ENCODE measurements at regions not wholly inside any gene's neighbourhood (a gene's known extent, or its start where the extent isn't known, plus 50 kb on each side); places are given as distances from the start of the nearest gene placed in this dataset.

DNA sequence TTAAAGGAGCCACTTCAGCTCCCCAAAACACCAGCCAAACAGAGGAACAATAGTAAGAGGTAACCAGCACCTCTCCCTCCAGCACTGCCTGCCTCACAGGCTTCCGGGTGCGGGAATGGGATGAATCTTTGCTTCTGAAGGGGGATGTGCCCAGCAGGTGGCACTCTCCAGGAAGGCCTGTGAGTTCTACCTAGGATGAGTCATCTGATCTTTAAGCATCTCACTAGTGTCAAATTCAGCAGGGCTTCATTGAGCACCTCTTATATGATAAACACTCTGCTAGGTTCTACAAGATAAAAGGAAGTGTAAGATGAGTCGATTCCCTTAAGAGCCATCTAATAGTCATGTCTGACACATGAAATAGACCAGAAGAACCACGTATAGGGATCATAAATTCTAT lies 237.4 kb upstream of the UMPS start:
- H3K9me3 ChIP-seq (ENCODE audit: control insufficient read depth, low read length): no peaks in the 10 kb centered on the region
- no peaks in the 10 kb centered on the region for H3K36me3 ChIP-seq (ENCODE audit: control insufficient read depth, insufficient read depth, low read length)
- H3K27me3 ChIP-seq (replicated peaks; ENCODE audit: control insufficient read depth, insufficient read depth, low read length, poor library complexity, severe bottlenecking): no peaks in the 10 kb centered on the region
- no peak overlapping the region for H3K27ac ChIP-seq (ENCODE audit: insufficient read depth, low read length, poor library complexity, severe bottlenecking)
- DNase-seq: no peak
- no peak overlapping the region for H3K4me3 ChIP-seq (ENCODE audit: insufficient read depth, low read depth, low read length, poor library complexity, severe bottlenecking)
- no peaks in the 10 kb centered on the region for H3K4me1 ChIP-seq (ENCODE audit: control insufficient read depth, insufficient read depth, low read length, poor library complexity, severe bottlenecking)

GRCh38 chr3:124496061-124496460 lies 234.2 kb upstream of the UMPS start:
- H3K27ac ChIP-seq (ENCODE audit: insufficient read depth, low read length, poor library complexity, severe bottlenecking): no peak overlapping the region
- DNase-seq: no peak
- H3K27me3 ChIP-seq (replicated peaks; ENCODE audit: control insufficient read depth, insufficient read depth, low read length, poor library complexity, severe bottlenecking): no peaks in the 10 kb centered on the region
- no peak overlapping the region for H3K4me3 ChIP-seq (ENCODE audit: insufficient read depth, low read depth, low read length, poor library complexity, severe bottlenecking)
- H3K36me3 ChIP-seq (ENCODE audit: control insufficient read depth, insufficient read depth, low read length): no peaks in the 10 kb centered on the region
- no peaks in the 10 kb centered on the region for H3K4me1 ChIP-seq (ENCODE audit: control insufficient read depth, insufficient read depth, low read length, poor library complexity, severe bottlenecking)
- H3K9me3 ChIP-seq (ENCODE audit: control insufficient read depth, low read length): no peaks in the 10 kb centered on the region

DNA sequence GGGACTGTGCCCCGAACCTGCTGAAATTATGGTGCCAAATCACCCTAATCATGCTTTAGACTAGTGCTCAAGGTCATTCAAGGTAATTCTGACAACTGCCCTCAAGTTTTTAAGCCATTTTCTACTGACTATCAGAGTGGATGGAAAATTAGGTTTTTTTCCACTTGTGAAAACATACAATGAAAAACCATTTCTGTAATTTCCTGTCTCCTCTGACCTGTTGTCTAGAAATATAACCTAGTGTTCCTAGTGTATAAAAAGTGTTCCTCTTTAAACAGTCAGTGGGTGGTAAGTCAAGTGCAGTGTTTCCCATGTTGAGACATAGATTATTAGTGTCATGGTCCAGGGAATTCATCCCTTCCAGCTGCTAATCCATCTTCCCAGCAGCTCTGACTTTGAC lies 232.8 kb upstream of the UMPS start:
- H3K9me3 ChIP-seq (ENCODE audit: control insufficient read depth, low read length): no peaks in the 10 kb centered on the region
- no peaks in the 10 kb centered on the region for H3K36me3 ChIP-seq (ENCODE audit: control insufficient read depth, insufficient read depth, low read length)
- no peak for DNase-seq
- H3K4me1 ChIP-seq (ENCODE audit: control insufficient read depth, insufficient read depth, low read length, poor library complexity, severe bottlenecking): no peaks in the 10 kb centered on the region
- H3K27me3 ChIP-seq (replicated peaks; ENCODE audit: control insufficient read depth, insufficient read depth, low read length, poor library complexity, severe bottlenecking): no peaks in the 10 kb centered on the region
- H3K4me3 ChIP-seq (ENCODE audit: insufficient read depth, low read depth, low read length, poor library complexity, severe bottlenecking): no peak overlapping the region
- H3K27ac ChIP-seq (ENCODE audit: insufficient read depth, low read length, poor library complexity, severe bottlenecking): no peak overlapping the region

DNA sequence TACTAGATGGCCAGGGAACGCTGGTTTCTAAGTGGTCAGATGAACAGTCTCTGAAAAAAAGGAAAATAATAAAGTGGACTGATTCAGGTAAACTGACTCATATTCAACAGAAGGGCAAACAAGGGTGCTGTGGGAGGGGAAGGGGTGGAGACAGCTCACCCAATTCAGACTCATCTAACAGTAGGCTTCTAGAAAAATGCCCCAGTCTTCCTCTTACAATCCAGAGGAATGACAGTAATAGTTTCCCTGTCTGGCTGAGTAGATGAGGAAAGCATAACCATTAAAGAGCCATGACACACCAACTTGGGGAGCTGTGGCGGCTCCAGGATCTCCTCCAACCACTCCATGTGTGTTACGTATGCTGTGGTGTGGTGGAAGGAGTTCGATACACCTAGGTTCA lies 231.4 kb upstream of the UMPS start:
- DNase-seq: no peak
- H3K27ac ChIP-seq (ENCODE audit: insufficient read depth, low read length, poor library complexity, severe bottlenecking): no peak overlapping the region
- no peaks in the 10 kb centered on the region for H3K4me1 ChIP-seq (ENCODE audit: control insufficient read depth, insufficient read depth, low read length, poor library complexity, severe bottlenecking)
- H3K9me3 ChIP-seq (ENCODE audit: control insufficient read depth, low read length): no peaks in the 10 kb centered on the region
- H3K27me3 ChIP-seq (replicated peaks; ENCODE audit: control insufficient read depth, insufficient read depth, low read length, poor library complexity, severe bottlenecking): no peaks in the 10 kb centered on the region
- no peaks in the 10 kb centered on the region for H3K36me3 ChIP-seq (ENCODE audit: control insufficient read depth, insufficient read depth, low read length)
- no peak overlapping the region for H3K4me3 ChIP-seq (ENCODE audit: insufficient read depth, low read depth, low read length, poor library complexity, severe bottlenecking)

GRCh38 chr3:124504332-124505059 lies 225.8 kb upstream of the UMPS start:
- Histone ChIP-seq H3K27me3 (replicated peaks; ENCODE audit: control insufficient read depth, insufficient read depth, low read length, poor library complexity, severe bottlenecking) (no peaks in the 10 kb centered on the region), H3K4me3 (ENCODE audit: insufficient read depth, low read depth, low read length, poor library complexity, severe bottlenecking) (no peak overlapping the region), H3K27ac (ENCODE audit: insufficient read depth, low read length, poor library complexity, severe bottlenecking) (no peak overlapping the region), H3K9me3 (ENCODE audit: control insufficient read depth, low read length) (no peaks in the 10 kb centered on the region), H3K4me1 (ENCODE audit: control insufficient read depth, insufficient read depth, low read length, poor library complexity, severe bottlenecking) (no peaks in the 10 kb centered on the region), H3K36me3 (ENCODE audit: control insufficient read depth, insufficient read depth, low read length) (no peaks in the 10 kb centered on the region)
- no peak for DNase-seq

GRCh38 chr3:124509884-124510283 lies 220.4 kb upstream of the UMPS start:
- H3K27me3 ChIP-seq (replicated peaks; ENCODE audit: control insufficient read depth, insufficient read depth, low read length, poor library complexity, severe bottlenecking): peaks cover 3% of the 10 kb centered on the region
- no peak for DNase-seq
- H3K27ac ChIP-seq (ENCODE audit: insufficient read depth, low read length, poor library complexity, severe bottlenecking): no peak overlapping the region
- no peaks in the 10 kb centered on the region for H3K9me3 ChIP-seq (ENCODE audit: control insufficient read depth, low read length)
- H3K36me3 ChIP-seq (ENCODE audit: control insufficient read depth, insufficient read depth, low read length): no peaks in the 10 kb centered on the region
- no peaks in the 10 kb centered on the region for H3K4me1 ChIP-seq (ENCODE audit: control insufficient read depth, insufficient read depth, low read length, poor library complexity, severe bottlenecking)
- H3K4me3 ChIP-seq (ENCODE audit: insufficient read depth, low read depth, low read length, poor library complexity, severe bottlenecking): no peak overlapping the region

GRCh38 chr3:124510290-124510689 lies 220.0 kb upstream of the UMPS start:
- no peak for DNase-seq

DNA sequence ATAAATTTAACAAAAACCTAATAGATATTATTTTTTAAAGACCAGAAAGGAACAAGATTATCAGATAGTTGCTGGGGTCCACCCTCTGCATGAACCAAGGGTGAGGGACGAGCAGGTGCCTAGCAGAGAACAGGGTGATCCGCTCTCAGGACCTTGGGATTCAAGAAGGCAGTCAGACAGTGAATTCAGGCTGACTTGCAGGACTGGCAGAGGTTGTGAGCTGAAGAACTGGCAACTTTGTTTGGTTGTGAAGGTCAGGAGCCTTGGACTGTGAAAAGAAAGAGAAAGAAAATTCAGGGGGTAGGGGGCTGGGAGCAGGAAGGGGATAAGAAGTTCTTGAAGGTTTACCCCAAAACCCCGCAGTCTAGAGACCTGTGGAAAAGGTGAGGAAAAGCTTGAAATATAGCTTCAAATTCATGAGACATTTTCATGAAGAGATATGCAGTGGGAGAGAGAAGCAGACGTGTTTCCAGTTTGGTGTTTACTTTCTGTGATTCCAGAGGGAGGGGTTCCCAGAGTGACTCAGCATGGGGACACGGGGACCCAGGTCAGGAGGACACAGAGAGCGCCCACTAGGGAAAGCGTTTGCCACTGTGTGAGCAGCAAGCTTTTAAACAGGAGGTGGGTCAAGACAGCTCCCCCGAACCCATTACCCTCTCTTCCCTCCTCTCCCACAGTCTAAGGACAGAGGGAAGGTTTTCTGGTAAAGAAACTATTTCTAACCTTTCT lies 217.2 kb upstream of the UMPS start:
- no peaks in the 10 kb centered on the region for H3K9me3 ChIP-seq (ENCODE audit: control insufficient read depth, low read length)
- no peak overlapping the region for H3K27ac ChIP-seq (ENCODE audit: insufficient read depth, low read length, poor library complexity, severe bottlenecking)
- H3K4me1 ChIP-seq (ENCODE audit: control insufficient read depth, insufficient read depth, low read length, poor library complexity, severe bottlenecking): no peaks in the 10 kb centered on the region
- no peak for DNase-seq
- no peaks in the 10 kb centered on the region for H3K36me3 ChIP-seq (ENCODE audit: control insufficient read depth, insufficient read depth, low read length)
- no peak overlapping the region for H3K4me3 ChIP-seq (ENCODE audit: insufficient read depth, low read depth, low read length, poor library complexity, severe bottlenecking)
- H3K27me3 ChIP-seq (replicated peaks; ENCODE audit: control insufficient read depth, insufficient read depth, low read length, poor library complexity, severe bottlenecking): peaks cover 3% of the 10 kb centered on the region

More at GRCh38 chr3:124510290-124510689, 220.0 kb upstream of the UMPS start:
- Histone ChIP-seq H3K4me3 (ENCODE audit: insufficient read depth, low read depth, low read length, poor library complexity, severe bottlenecking) (no peak overlapping the region), H3K27ac (ENCODE audit: insufficient read depth, low read length, poor library complexity, severe bottlenecking) (no peak overlapping the region), H3K4me1 (ENCODE audit: control insufficient read depth, insufficient read depth, low read length, poor library complexity, severe bottlenecking) (no peaks in the 10 kb centered on the region), H3K9me3 (ENCODE audit: control insufficient read depth, low read length) (no peaks in the 10 kb centered on the region), H3K27me3 (replicated peaks; ENCODE audit: control insufficient read depth, insufficient read depth, low read length, poor library complexity, severe bottlenecking) (peaks cover 3% of the 10 kb centered on the region), H3K36me3 (ENCODE audit: control insufficient read depth, insufficient read depth, low read length) (no peaks in the 10 kb centered on the region)

- H3K9me3 ChIP-seq (ENCODE audit: control insufficient read depth, low read length): no peaks in the 10 kb centered on the region
- no peak for DNase-seq
- no peak overlapping the region for H3K27ac ChIP-seq (ENCODE audit: insufficient read depth, low read length, poor library complexity, severe bottlenecking)
- H3K27me3 ChIP-seq (replicated peaks; ENCODE audit: control insufficient read depth, insufficient read depth, low read length, poor library complexity, severe bottlenecking): peaks cover 3% of the 10 kb centered on the region
- H3K36me3 ChIP-seq (ENCODE audit: control insufficient read depth, insufficient read depth, low read length): no peaks in the 10 kb centered on the region
- H3K4me3 ChIP-seq (ENCODE audit: insufficient read depth, low read depth, low read length, poor library complexity, severe bottlenecking): no peak overlapping the region
- no peaks in the 10 kb centered on the region for H3K4me1 ChIP-seq (ENCODE audit: control insufficient read depth, insufficient read depth, low read length, poor library complexity, severe bottlenecking)
Observed at GRCh38 chr3:124513610-124513997, 216.6 kb upstream of the UMPS start.

DNA sequence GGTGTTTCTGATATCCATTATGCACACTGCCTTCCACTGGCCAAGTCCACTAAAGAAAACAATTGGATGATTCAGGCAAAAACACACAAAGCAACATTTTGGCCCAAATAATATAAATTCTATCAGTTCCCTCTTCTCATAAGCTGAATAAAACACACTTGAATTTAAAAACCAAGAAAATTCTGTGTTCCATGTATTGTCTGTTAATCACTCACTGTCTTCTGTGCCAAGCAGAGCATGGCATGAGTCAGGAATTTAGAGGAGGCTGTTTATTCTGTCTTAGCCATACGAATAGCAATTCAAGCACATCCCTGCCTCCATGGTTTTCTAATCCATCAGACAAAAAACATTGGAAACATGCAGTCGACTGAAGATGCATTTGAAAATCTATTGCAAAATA lies 215.6 kb upstream of the UMPS start:
- H3K4me1 ChIP-seq (ENCODE audit: control insufficient read depth, insufficient read depth, low read length, poor library complexity, severe bottlenecking): no peaks in the 10 kb centered on the region
- no peaks in the 10 kb centered on the region for H3K36me3 ChIP-seq (ENCODE audit: control insufficient read depth, insufficient read depth, low read length)
- no peaks in the 10 kb centered on the region for H3K9me3 ChIP-seq (ENCODE audit: control insufficient read depth, low read length)
- no peak for DNase-seq
- H3K27ac ChIP-seq (ENCODE audit: insufficient read depth, low read length, poor library complexity, severe bottlenecking): no peak overlapping the region
- H3K27me3 ChIP-seq (replicated peaks; ENCODE audit: control insufficient read depth, insufficient read depth, low read length, poor library complexity, severe bottlenecking): peaks cover 3% of the 10 kb centered on the region
- no peak overlapping the region for H3K4me3 ChIP-seq (ENCODE audit: insufficient read depth, low read depth, low read length, poor library complexity, severe bottlenecking)

All from effector memory CD4-positive, alpha-beta T cell (primary cell).